GM23338 (cell line): ENCODE measurements at regions not wholly inside any gene's neighbourhood (a gene's known extent, or its start where the extent isn't known, plus 50 kb on each side); places are given as distances from the start of the nearest gene placed in this dataset.

Experiments used
- ATAC-seq: fragments of 200-7000 bp; cut with Tn5 transposase; 3 replicates; pipeline ENCODE4 v1.9.1; 2020
- DNase-seq: peaks from one replicate; pipeline ENCODE4 v3.0.0-alpha.2; 2015; ENCODE audit warnings: low spot score
- H2AFZ ChIP-seq: fragments of 200-600 bp; sonication (generic); 2 replicates; pipeline ENCODE4 v1.8.0; 2016; ENCODE audit warnings: antibody characterized with exemption, mild to moderate bottlenecking, moderate library complexity
- H3F3A ChIP-seq: fragments of 200-600 bp; sonication (generic); replicated peaks from 2 replicates; pipeline ENCODE4 v1.8.0; 2017; ENCODE audit warnings: antibody characterized with exemption, mixed run types, low read depth
- H3K27ac ChIP-seq: fragments of 200-600 bp; sonication (generic); 2 replicates; pipeline ENCODE4 v1.6.1; 2016; ENCODE audit warnings: low read depth
- H3K27me3 ChIP-seq: fragments of 200-600 bp; sonication (generic); 2 replicates; pipeline ENCODE4 v1.8.0; 2016; ENCODE audit warnings: mild to moderate bottlenecking, mixed run types, moderate library complexity; ENCODE audit not compliant: insufficient read depth
- H3K36me3 ChIP-seq: fragments of 200-600 bp; sonication (generic); 2 replicates; pipeline ENCODE4 v1.8.0; 2016; ENCODE audit warnings: mild to moderate bottlenecking; ENCODE audit not compliant: insufficient read depth
- H3K4me1 ChIP-seq: fragments of 200-600 bp; sonication (generic); 2 replicates; pipeline ENCODE4 v1.8.0; 2016; ENCODE audit warnings: mild to moderate bottlenecking, moderate library complexity; ENCODE audit not compliant: insufficient read depth
- H3K4me2 ChIP-seq: fragments of 200-600 bp; sonication (generic); 2 replicates; pipeline ENCODE4 v1.7.1; 2017; ENCODE audit warnings: mixed run types
- H3K4me3 ChIP-seq: fragments of 200-600 bp; sonication (generic); 2 replicates; pipeline ENCODE4 v1.6.1; 2016; ENCODE audit warnings: mixed run types
- H3K79me2 ChIP-seq: fragments of 200-600 bp; sonication (generic); replicated peaks from 2 replicates; pipeline ENCODE4 v1.8.0; 2017; ENCODE audit warnings: mild to moderate bottlenecking; ENCODE audit not compliant: insufficient read depth
- H3K9me2 ChIP-seq: fragments of 200-600 bp; sonication (generic); 2 replicates; pipeline ENCODE4 v1.8.0; 2017; ENCODE audit not compliant: insufficient read depth
- H4K20me1 ChIP-seq: fragments of 200-600 bp; sonication (generic); replicated peaks from 2 replicates; pipeline ENCODE4 v1.8.0; 2017; ENCODE audit warnings: mild to moderate bottlenecking; ENCODE audit not compliant: insufficient read depth
- H3K27ac Mint-ChIP-seq: 2 replicates; pipeline ENCODE4 v1.8.0; 2020; ENCODE audit warnings: inconsistent platforms, mild to moderate bottlenecking, moderate library complexity, mixed read lengths
- H3K27me3 Mint-ChIP-seq: 3 replicates; pipeline ENCODE4 v1.8.0; 2022; ENCODE audit warnings: low read depth, mild to moderate bottlenecking, moderate library complexity, mixed read lengths, inconsistent platforms; ENCODE audit not compliant: insufficient read depth, poor library complexity
- H3K36me3 Mint-ChIP-seq: 3 replicates; pipeline ENCODE4 v1.8.0; 2021; ENCODE audit warnings: low read depth, mild to moderate bottlenecking, inconsistent platforms, moderate library complexity, mixed read lengths
- H3K4me1 Mint-ChIP-seq: 3 replicates; pipeline ENCODE4 v1.8.0; 2020; ENCODE audit warnings: mild to moderate bottlenecking, inconsistent platforms, mixed read lengths
- H3K4me3 Mint-ChIP-seq: 3 replicates; pipeline ENCODE4 v1.8.0; 2021; ENCODE audit warnings: moderate library complexity, mild to moderate bottlenecking, inconsistent platforms, mixed read lengths
- H3K9me3 Mint-ChIP-seq: 3 replicates; pipeline ENCODE4 v1.8.0; 2020; ENCODE audit warnings: moderate library complexity, mild to moderate bottlenecking, inconsistent platforms, mixed read lengths
- EZH2 ChIP-seq: fragments of 200-600 bp; sonication (generic); IDR thresholded peaks from one replicate; pipeline ENCODE4 v1.8.0; 2017; ENCODE audit warnings: antibody characterized with exemption, mild to moderate bottlenecking, low read depth; ENCODE audit not compliant: unreplicated experiment
- EZH2phosphoT487 ChIP-seq: fragments of 200-600 bp; sonication (generic); IDR thresholded peaks from one replicate; pipeline ENCODE4 v1.8.1; 2018; ENCODE audit warnings: antibody characterized with exemption; ENCODE audit not compliant: unreplicated experiment
- ZNF331 ChIP-seq: fragments of 250-450 bp; sonication (Bioruptor Pico); IDR thresholded peaks from 2 replicates; pipeline ENCODE4 v1.5.0; 2020; ENCODE audit warnings: low read depth, mild to moderate bottlenecking, moderate library complexity
- TF ChIP-seq, protein P1 (sequence below): fragments of 250-450 bp; sonication (Bioruptor Pico); IDR thresholded peaks from 2 replicates; pipeline ENCODE4 v1.5.0; 2020; ENCODE audit warnings: mild to moderate bottlenecking, moderate library complexity
- TF ChIP-seq, protein P2 (sequence below): IDR thresholded peaks from 2 replicates; pipeline ENCODE4 v1.6.1; 2016; ENCODE audit warnings: antibody characterized with exemption
- TF ChIP-seq, protein P3 (sequence below), 2 experiments: fragments of 200-600 bp in 1 of 2; sonication (generic) in 1 of 2; conservative IDR thresholded peaks; 2 replicates each; pipeline versions ENCODE4 v1.5.1 to v1.6.1; 2016 to 2017; ENCODE audit warnings: antibody characterized with exemption in 2 of 2, low read depth in 2 of 2, mild to moderate bottlenecking in 2 of 2, moderate library complexity in 1 of 2

DNA sequence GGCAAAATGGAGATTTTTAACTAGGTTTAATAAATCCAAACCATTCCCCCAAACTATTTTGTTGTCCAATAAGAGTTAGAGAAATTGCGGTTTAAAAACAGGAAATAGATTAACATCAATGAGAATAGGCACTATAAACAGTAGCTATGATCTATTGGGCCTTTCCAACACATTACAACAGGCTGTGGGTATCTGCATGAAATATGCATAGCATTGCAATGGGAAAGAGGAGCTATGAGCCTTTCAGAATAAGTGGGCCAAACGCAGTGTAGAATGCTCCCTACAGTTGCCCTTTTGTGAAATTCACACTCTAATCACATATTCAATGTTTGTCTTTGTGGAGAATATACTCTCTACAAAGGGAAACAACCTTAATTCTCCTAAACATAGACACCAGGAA is 305.5 kb upstream of the PRMT6 start:
- Histone ChIP-seq H3K9me2 (no peaks in the 10 kb centered on the region), H3K36me3 (no peaks in the 10 kb centered on the region), H3K4me1 (peaks cover 26% of the 10 kb centered on the region), H3K79me2 (no peaks in the 10 kb centered on the region), H3F3A (no peaks in the 10 kb centered on the region), H3K27ac (no peak overlapping the region), H2AFZ (no peak overlapping the region), H3K27me3 (no peaks in the 10 kb centered on the region), H3K4me2 (peak overlapping the region; percentile 33; the same call in 1 of the 2 replicates), H3K4me3 (no peak overlapping the region), H4K20me1 (no peaks in the 10 kb centered on the region)
- ATAC-seq (peak; percentile 31; the same call in 1 of the 3 replicates), DNase-seq (peak; percentile 4)
- H3K27ac Mint-ChIP-seq, result peak overlapping the region; percentile 41; the same call in 1 of the 2 replicates
- no peaks in the 10 kb centered on the region for H3K9me3 Mint-ChIP-seq
- no peaks in the 10 kb centered on the region for H3K36me3 Mint-ChIP-seq
- H3K4me3 Mint-ChIP-seq, result no peak overlapping the region
- TF ChIP-seq EZH2phosphoT487, result no peak
- TF ChIP-seq, protein P1, sequence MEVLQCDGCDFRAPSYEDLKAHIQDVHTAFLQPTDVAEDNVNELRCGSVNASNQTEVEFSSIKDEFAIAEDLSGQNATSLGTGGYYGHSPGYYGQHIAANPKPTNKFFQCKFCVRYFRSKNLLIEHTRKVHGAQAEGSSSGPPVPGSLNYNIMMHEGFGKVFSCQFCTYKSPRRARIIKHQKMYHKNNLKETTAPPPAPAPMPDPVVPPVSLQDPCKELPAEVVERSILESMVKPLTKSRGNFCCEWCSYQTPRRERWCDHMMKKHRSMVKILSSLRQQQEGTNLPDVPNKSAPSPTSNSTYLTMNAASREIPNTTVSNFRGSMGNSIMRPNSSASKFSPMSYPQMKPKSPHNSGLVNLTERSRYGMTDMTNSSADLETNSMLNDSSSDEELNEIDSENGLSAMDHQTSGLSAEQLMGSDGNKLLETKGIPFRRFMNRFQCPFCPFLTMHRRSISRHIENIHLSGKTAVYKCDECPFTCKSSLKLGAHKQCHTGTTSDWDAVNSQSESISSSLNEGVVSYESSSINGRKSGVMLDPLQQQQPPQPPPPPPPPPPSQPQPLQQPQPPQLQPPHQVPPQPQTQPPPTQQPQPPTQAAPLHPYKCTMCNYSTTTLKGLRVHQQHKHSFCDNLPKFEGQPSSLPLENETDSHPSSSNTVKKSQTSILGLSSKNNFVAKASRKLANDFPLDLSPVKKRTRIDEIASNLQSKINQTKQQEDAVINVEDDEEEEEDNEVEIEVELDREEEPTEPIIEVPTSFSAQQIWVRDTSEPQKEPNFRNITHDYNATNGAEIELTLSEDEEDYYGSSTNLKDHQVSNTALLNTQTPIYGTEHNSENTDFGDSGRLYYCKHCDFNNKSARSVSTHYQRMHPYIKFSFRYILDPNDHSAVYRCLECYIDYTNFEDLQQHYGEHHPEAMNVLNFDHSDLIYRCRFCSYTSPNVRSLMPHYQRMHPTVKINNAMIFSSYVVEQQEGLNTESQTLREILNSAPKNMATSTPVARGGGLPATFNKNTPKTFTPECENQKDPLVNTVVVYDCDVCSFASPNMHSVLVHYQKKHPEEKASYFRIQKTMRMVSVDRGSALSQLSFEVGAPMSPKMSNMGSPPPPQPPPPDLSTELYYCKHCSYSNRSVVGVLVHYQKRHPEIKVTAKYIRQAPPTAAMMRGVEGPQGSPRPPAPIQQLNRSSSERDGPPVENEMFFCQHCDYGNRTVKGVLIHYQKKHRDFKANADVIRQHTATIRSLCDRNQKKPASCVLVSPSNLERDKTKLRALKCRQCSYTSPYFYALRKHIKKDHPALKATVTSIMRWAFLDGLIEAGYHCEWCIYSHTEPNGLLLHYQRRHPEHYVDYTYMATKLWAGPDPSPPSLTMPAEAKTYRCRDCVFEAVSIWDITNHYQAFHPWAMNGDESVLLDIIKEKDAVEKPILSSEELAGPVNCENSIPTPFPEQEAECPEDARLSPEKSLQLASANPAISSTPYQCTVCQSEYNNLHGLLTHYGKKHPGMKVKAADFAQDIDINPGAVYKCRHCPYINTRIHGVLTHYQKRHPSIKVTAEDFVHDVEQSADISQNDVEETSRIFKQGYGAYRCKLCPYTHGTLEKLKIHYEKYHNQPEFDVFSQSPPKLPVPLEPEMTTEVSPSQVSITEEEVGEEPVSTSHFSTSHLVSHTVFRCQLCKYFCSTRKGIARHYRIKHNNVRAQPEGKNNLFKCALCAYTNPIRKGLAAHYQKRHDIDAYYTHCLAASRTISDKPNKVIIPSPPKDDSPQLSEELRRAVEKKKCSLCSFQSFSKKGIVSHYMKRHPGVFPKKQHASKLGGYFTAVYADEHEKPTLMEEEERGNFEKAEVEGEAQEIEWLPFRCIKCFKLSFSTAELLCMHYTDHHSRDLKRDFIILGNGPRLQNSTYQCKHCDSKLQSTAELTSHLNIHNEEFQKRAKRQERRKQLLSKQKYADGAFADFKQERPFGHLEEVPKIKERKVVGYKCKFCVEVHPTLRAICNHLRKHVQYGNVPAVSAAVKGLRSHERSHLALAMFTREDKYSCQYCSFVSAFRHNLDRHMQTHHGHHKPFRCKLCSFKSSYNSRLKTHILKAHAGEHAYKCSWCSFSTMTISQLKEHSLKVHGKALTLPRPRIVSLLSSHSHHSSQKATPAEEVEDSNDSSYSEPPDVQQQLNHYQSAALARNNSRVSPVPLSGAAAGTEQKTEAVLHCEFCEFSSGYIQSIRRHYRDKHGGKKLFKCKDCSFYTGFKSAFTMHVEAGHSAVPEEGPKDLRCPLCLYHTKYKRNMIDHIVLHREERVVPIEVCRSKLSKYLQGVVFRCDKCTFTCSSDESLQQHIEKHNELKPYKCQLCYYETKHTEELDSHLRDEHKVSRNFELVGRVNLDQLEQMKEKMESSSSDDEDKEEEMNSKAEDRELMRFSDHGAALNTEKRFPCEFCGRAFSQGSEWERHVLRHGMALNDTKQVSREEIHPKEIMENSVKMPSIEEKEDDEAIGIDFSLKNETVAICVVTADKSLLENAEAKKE (CRISPR knock-in tag), result peak; percentile 23; the same call in 1 of the 2 replicates
- H3K4me1 Mint-ChIP-seq, result peaks cover 44% of the 10 kb centered on the region
- no peaks in the 10 kb centered on the region for H3K27me3 Mint-ChIP-seq

DNA sequence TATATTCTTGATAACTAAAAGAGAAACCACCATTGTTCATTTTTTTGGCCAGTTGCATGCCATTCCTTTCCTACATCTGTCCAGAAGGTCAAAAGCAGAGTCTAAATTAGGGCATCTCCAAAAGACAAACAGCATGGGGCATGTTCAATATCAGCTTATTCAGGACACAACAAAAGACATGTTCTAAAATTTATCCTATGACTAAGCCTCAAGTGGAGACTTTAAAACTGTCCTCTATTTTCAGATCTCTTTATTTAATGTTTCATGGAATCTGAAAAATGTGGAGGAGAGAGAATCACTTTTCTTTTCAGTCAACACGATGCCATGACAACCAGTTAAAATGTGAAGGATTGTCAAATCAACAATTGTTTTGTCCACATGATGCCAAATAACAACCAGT is 303.4 kb upstream of the PRMT6 start:
- no peaks in the 10 kb centered on the region for H3K27me3 ChIP-seq
- Mint-ChIP-seq H3K9me3 (no peaks in the 10 kb centered on the region), H3K4me1 (peaks cover 36% of the 10 kb centered on the region), H3K4me3 (no peak overlapping the region), H3K36me3 (no peaks in the 10 kb centered on the region), H3K27me3 (no peaks in the 10 kb centered on the region), H3K27ac (no peak overlapping the region; the same call in 1 of the 2 replicates)
- no peak overlapping the region for H2AFZ ChIP-seq
- H3K4me3 ChIP-seq, result no peak overlapping the region
- ATAC-seq, result no peak
- H3K27ac ChIP-seq, result no peak overlapping the region
- no peaks in the 10 kb centered on the region for H3K36me3 ChIP-seq
- H3K4me1 ChIP-seq, result peaks cover 22% of the 10 kb centered on the region
- no peaks in the 10 kb centered on the region for H3F3A ChIP-seq
- H3K79me2 ChIP-seq, result no peaks in the 10 kb centered on the region
- DNase-seq, result no peak
- H3K4me2 ChIP-seq, result no peak overlapping the region
- no peaks in the 10 kb centered on the region for H4K20me1 ChIP-seq
- no peaks in the 10 kb centered on the region for H3K9me2 ChIP-seq
- TF ChIP-seq, protein P2, sequence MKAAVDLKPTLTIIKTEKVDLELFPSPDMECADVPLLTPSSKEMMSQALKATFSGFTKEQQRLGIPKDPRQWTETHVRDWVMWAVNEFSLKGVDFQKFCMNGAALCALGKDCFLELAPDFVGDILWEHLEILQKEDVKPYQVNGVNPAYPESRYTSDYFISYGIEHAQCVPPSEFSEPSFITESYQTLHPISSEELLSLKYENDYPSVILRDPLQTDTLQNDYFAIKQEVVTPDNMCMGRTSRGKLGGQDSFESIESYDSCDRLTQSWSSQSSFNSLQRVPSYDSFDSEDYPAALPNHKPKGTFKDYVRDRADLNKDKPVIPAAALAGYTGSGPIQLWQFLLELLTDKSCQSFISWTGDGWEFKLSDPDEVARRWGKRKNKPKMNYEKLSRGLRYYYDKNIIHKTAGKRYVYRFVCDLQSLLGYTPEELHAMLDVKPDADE, result no peak
- TF ChIP-seq ZNF331 (no peak), EZH2 (no peak)
- TF ChIP-seq, protein P3, sequence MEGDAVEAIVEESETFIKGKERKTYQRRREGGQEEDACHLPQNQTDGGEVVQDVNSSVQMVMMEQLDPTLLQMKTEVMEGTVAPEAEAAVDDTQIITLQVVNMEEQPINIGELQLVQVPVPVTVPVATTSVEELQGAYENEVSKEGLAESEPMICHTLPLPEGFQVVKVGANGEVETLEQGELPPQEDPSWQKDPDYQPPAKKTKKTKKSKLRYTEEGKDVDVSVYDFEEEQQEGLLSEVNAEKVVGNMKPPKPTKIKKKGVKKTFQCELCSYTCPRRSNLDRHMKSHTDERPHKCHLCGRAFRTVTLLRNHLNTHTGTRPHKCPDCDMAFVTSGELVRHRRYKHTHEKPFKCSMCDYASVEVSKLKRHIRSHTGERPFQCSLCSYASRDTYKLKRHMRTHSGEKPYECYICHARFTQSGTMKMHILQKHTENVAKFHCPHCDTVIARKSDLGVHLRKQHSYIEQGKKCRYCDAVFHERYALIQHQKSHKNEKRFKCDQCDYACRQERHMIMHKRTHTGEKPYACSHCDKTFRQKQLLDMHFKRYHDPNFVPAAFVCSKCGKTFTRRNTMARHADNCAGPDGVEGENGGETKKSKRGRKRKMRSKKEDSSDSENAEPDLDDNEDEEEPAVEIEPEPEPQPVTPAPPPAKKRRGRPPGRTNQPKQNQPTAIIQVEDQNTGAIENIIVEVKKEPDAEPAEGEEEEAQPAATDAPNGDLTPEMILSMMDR (conservative IDR thresholded peaks at IDR 0.05; ENCODE audit: low read depth in 2 of 2), result no peak
